ENCODE measurements at regions not wholly inside any gene's neighbourhood (a gene's known extent, or its start where the extent isn't known, plus 50 kb on each side); places are given as distances from the start of the nearest gene placed in this dataset.

DNA sequence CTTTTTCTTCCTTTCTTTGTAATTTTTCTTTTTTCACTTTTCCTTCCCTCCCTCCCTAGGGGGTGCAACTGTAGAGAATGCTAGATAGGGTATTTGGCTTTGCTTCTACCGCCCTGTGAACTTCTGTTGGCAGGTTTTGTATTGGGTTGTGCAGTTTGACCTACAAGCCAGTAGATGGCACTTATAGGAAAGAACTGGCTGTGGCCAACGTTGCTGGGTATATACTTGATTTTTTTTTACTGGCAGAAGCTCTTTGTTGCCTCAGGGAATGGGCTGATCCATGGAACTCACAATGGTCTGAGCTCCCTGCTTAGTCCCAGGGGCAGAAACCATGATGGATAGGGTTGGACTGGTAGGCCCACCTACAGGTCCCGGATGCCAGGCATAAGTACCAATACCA is 1019.5 kb upstream of the LRRTM1 start:
- TF ChIP-seq POLR2A (IDR thresholded peaks at IDR 0.05; ENCODE audit: low read length) (no peak), GATA1 (IDR thresholded peaks at IDR 0.05; ENCODE audit: low read depth, low read length) (no peak)
- DNase-seq = no peak

DNA sequence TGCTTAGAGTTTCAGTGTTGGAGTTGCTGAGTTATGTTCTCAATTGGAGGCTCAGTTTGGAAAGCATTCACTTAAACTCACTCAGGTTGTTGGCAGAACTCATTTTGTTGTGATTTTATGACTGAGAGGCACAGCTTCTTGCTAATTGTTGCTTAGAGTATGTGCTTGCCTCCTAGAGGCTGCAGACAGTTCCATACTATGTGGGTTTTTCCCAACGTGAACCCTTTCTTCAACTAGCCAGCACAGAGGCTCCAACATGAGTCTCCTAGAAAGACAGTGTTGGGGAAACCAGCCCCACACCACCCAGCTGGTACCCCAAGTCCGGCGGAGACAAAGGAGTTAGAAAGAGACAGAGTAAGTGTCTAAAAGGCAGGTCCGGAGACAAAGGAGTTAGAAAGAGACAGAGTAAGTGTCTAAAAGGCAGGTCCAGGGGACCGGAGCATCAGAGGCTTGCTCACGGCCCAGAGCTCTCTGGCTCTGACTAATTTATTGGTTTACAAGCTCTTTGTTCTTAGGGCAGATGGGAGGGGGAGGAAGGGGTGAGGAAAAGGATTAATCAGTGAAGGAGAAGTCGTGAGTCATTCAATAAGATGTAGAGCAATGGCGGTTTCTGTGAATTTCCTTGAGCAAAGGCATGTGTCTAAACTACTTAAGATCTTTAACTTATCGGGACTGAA is 999.7 kb upstream of the LRRTM1 start:
- TF ChIP-seq POLR2A (IDR thresholded peaks at IDR 0.05; ENCODE audit: low read length) (no peak), GATA1 (IDR thresholded peaks at IDR 0.05; ENCODE audit: low read depth, low read length) (no peak)
- no peak for DNase-seq

DNA sequence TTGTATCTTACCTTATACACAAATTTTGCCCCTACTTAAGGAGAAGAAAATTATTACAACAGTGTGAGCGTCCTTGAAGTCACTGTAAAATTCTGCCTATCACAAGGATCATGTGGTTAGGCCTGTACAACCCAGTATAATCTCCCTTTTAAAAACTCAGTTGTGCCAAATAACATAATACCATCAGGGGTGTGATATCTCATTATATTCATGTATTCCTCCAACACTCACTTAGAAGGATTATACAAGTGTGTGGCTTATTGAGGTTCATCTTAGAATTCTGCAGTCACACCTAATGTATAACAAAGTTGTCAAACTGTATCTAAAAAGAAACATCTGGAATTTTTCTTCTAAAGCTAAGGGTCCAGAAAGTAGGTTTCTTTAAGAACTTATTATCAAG is 998.8 kb upstream of the LRRTM1 start:
- TF ChIP-seq GATA1 (IDR thresholded peaks at IDR 0.05; ENCODE audit: low read depth, low read length) (no peak), POLR2A (IDR thresholded peaks at IDR 0.05; ENCODE audit: low read length) (no peak)
- no peak for DNase-seq

DNA sequence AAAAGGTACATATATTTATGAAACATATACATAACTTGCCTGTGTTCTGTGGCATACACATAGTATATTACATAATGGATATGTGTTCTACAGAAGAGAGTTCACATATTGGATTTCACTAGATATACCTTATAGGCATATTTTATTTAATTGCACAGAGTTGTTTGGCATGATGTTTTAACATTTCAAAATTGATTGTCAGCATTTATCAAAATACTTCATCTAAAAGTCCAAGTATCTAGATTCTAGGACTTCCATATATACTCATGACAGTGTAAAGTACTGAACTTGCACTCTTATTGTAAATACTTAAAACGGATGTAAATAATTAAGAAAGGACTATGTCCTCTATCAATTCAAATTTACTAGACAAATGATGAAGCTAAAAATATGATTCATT is 995.3 kb upstream of the LRRTM1 start:
- DNase-seq = no peak
- TF ChIP-seq GATA1 (IDR thresholded peaks at IDR 0.05; ENCODE audit: low read depth, low read length) (no peak), POLR2A (IDR thresholded peaks at IDR 0.05; ENCODE audit: low read length) (no peak)

DNA sequence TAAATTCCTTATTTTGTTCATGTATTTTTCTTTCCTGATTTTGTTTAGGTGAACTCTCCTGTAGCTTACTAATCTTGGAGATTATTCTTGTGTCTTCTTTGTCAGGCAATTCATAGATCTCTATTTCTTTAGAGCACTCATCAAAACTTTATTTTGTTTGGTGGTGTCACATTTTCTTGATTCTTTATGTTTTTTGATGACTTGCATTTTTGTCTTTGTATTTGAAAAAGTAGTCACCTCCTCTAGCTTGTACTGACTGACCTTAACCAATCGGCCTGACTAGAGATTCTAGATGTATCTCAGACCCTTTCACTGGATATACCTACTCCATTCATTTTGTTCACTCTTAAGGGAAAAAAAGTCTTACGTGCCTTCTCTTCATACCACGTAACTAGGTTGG is 986.3 kb upstream of the LRRTM1 start:
- no peak for TF ChIP-seq POLR2A (IDR thresholded peaks at IDR 0.05; ENCODE audit: low read length)
- no peak for TF ChIP-seq GATA1 (IDR thresholded peaks at IDR 0.05; ENCODE audit: low read depth, low read length)
- no peak for DNase-seq

DNA sequence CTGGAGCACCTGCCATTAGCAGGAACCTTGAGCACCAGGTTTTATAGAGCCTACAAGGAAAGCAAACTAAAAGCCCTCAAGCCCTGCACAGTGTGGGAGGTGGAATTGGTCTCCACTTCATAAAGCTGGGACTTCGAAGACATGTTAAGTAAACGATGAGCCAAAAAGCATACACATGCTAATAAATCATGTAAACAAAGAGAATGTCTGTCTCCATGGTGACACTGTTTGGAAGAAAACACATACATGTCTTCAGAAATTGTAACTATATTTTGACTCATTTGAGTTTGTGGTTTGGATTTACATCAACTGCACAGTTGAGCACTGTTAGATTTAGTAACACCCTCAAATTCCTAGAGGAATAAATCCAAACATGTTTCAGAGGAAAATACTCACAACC is 978.5 kb upstream of the LRRTM1 start:
- TF ChIP-seq POLR2A (IDR thresholded peaks at IDR 0.05; ENCODE audit: low read length) (no peak), GATA1 (IDR thresholded peaks at IDR 0.05; ENCODE audit: low read depth, low read length) (no peak)
- no peak for DNase-seq

DNA sequence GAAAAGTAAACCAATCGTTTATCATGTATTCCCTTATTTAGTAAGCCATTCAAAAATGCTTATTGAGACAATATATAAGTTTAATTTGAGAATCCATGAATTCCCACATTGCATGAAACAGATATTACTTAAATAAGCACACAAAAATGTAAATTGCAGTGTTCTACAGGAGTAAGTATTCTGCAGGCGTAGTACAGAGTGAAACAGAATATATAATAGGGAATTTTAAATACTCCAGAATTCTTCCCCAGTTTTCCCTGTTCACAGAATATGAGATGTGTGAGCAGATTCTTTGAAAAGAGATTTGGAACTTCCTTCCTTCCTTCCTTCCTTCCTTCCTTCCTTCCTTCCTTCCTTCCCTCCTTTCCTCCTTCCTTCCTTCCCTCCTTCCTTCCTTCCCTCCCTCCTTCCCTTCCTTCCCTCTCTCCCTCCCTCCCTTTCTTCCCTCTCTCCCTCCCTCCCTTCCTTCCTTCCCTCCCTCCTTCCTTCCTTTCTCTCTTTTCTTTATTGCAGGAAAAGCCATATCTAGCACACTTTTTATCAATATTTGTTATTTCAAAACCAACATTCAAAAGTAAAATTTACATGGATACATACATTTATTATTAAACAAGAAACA is 977.7 kb upstream of the LRRTM1 start:
- DNase-seq = no peak
- TF ChIP-seq GATA1 (IDR thresholded peaks at IDR 0.05; ENCODE audit: low read depth, low read length) = no peak
- TF ChIP-seq POLR2A (IDR thresholded peaks at IDR 0.05; ENCODE audit: low read length) = no peak

DNA sequence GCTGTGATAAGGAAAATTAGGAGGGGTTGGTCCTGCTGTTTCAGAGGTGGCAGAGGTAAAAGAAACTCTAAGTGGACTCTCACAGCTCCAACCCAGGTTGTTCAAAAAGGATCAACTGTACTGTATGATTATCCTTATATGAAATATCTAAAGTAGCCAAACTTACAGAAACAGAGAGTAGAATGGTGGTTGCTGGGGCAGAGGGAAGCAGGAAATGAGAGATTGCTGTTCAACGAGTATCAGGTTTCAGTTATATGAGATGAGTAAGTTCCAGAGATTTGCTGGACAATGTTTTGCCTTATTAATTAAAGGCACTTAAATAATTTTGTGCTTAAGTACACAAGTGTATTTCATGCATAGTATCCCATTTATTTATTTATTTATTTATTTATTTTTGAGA is 972.0 kb upstream of the LRRTM1 start:
- no peak for DNase-seq
- no peak for TF ChIP-seq POLR2A (IDR thresholded peaks at IDR 0.05; ENCODE audit: low read length)
- TF ChIP-seq GATA1 (IDR thresholded peaks at IDR 0.05; ENCODE audit: low read depth, low read length) = no peak

DNA sequence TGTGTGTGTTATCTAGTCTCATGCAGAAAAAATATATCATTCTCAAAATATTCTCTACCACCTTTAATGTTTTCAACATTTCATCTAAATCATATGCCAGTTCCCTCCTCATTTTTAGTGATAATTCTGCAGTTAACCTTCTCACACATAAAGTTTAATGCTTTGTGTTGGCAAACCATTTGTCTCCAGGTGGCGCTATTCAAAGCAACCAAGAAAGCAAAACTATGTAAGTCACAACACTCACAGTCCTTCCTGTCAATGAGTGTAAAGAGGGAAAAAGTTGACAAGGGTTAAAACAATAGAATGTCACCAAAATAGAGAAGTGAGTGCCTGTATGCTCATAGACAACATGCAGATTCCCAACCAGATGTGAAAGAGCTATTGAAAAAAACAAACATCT is 961.6 kb upstream of the LRRTM1 start:
- TF ChIP-seq GATA1 (IDR thresholded peaks at IDR 0.05; ENCODE audit: low read depth, low read length) (no peak), POLR2A (IDR thresholded peaks at IDR 0.05; ENCODE audit: low read length) (no peak)
- DNase-seq = peak in 1 of 2 experiments; percentile 7

DNA sequence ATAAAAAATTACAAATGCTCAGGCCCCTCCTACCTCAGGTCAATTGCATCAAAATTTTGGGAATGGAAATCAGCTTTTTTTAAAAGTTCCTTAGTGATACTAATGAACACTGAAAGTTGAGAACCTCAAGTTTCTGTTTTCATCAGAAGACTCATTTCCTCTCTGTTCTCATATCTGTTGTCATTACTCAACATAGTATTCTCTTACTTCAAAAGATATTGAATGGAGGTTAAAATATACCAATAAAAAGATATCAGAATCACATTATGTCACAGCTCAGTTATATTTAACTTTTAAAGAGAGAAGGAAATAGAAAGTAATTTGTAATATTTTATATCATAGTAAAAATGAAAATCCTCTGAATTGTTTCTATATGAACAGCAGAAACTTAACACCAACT is 959.4 kb upstream of the LRRTM1 start:
- DNase-seq = no peak
- no peak for TF ChIP-seq GATA1 (IDR thresholded peaks at IDR 0.05; ENCODE audit: low read depth, low read length)
- no peak for TF ChIP-seq POLR2A (IDR thresholded peaks at IDR 0.05; ENCODE audit: low read length)

DNA sequence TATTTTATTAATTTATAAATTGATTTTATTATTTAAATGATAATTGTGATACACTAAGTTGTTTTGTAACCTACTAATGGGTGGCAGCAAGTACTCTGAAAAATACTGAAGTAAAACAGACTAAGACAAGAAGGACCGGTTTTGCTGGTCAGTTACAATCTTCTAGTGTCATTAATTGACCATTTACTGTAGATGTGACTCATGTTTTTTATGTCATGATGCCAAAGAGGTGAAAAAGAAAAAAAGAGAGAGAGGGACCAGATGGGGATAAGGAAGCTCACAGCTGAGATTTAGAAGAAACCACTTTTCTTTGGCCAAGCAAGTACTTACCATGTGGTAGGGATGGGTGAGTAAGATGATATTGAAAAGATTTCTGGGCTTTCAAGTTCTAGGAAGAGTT is 955.8 kb upstream of the LRRTM1 start:
- TF ChIP-seq POLR2A (IDR thresholded peaks at IDR 0.05; ENCODE audit: low read length) = no peak
- no peak for TF ChIP-seq GATA1 (IDR thresholded peaks at IDR 0.05; ENCODE audit: low read depth, low read length)
- no peak for DNase-seq

DNA sequence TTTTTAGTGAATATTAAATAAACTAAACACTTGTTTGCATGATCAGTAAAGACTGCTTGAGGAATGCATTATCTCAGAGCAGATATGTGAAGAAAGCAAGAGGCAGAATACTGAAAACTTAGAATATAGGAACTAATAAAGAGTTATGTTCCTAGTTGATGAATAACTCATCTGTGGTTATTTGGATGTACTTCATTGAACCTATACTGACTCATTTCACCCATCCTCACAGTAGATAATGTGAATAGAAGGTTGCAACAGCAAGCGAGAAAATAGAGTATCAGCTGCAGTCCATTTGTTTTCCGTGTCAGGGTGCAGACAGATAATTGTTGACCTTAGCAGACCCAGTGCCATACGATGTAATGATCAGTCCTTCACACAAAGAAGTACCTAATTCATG is 945.7 kb upstream of the LRRTM1 start:
- TF ChIP-seq GATA1 (IDR thresholded peaks at IDR 0.05; ENCODE audit: low read depth, low read length) (no peak), POLR2A (IDR thresholded peaks at IDR 0.05; ENCODE audit: low read length) (no peak)
- DNase-seq = no peak

DNA sequence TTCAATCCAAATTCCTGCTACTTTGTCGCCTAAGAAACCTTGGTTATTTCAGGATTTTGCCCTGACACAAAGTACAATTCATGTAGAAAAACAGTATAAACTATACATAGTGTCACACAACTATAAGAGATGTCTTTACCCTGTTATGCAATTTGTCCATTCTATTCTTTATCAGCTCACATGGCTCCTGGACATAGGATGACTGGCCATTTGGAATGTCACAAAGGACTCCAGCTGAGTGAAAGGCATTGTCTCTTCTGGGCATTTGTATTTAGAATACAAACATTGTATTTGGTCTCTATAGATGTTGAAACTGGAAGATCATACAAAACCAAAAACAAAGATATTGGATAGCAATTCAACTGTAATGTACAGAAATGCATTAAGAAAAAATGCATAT is 944.6 kb upstream of the LRRTM1 start:
- TF ChIP-seq POLR2A (IDR thresholded peaks at IDR 0.05; ENCODE audit: low read length) (no peak), GATA1 (IDR thresholded peaks at IDR 0.05; ENCODE audit: low read depth, low read length) (no peak)
- no peak for DNase-seq

DNA sequence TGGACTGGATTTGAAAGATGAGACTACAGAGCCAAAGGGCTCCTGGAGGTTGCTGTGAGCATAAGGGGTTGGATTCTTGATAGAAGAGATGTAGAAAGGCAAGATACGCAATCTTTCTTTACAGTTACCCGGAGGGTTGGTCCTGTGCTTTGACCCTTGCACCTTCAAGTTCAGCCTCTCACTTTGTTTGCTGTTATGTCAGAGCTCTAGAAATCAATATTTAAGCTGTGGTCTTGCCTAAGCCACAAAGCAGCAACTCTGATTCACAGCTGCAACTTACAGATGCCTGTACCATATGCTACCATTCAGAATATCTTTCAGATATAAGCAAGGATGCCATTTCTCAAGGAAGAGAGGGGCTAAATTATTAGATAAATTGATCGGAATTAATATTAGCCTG is 943.1 kb upstream of the LRRTM1 start:
- no peak for DNase-seq
- no peak for TF ChIP-seq GATA1 (IDR thresholded peaks at IDR 0.05; ENCODE audit: low read depth, low read length)
- no peak for TF ChIP-seq POLR2A (IDR thresholded peaks at IDR 0.05; ENCODE audit: low read length)

DNA sequence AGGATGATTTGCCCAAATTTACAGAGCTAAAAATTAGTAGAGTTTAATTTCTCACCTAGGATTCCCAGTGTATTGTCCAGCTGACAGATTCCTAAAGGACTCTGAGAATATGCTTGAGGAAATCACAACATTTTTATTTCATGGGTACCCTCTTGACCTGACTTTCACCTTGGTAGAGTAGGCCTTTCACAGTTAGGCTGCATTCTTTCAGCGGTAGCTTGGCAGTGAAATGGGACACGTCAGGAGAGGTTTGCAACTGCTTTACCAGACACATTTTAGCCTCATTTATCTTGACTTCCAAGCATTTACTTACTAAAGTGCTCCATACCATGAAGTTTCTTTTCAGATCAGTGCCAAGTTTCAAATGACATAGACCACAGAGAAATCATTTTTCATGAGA is 937.9 kb upstream of the LRRTM1 start:
- TF ChIP-seq GATA1 (IDR thresholded peaks at IDR 0.05; ENCODE audit: low read depth, low read length) (no peak), POLR2A (IDR thresholded peaks at IDR 0.05; ENCODE audit: low read length) (no peak)
- no peak for DNase-seq
